RWPE2 (cell line): ENCODE measurements at regions not wholly inside any gene's neighbourhood (a gene's known extent, or its start where the extent isn't known, plus 50 kb on each side); places are given as distances from the start of the nearest gene placed in this dataset.

ENCODE experiments used
- ATAC-seq: fragments of 200-7000 bp; cut with Tn5 transposase; 3 replicates; pipeline ENCODE4 v1.9.1; 2021; ENCODE audit warnings: low read depth
- DNase-seq: peaks from one replicate; pipeline ENCODE4 v3.0.0-alpha.2; 2020; ENCODE audit warnings: low spot score
- H3K27ac ChIP-seq: fragments of 450-650 bp; 2 replicates; pipeline ENCODE4 v1.5.1; 2017; ENCODE audit warnings: mild to moderate bottlenecking; ENCODE audit not compliant: poor library complexity, severe bottlenecking
- H3K27me3 ChIP-seq: fragments of 250-450 bp; sonication (Bioruptor Pico); 2 replicates; pipeline ENCODE4 v1.5.1; 2021; ENCODE audit warnings: mild to moderate bottlenecking, moderate library complexity; ENCODE audit not compliant: insufficient read depth, poor library complexity, severe bottlenecking
- H3K36me3 ChIP-seq: fragments of 250-450 bp; sonication (Bioruptor Pico); 2 replicates; pipeline ENCODE4 v1.5.1; 2020; ENCODE audit warnings: low read depth, mild to moderate bottlenecking, moderate library complexity
- H3K4me1 ChIP-seq: fragments of 250-450 bp; sonication (Bioruptor Pico); 2 replicates; pipeline ENCODE4 v1.5.1; 2021; ENCODE audit warnings: mild to moderate bottlenecking, moderate library complexity; ENCODE audit not compliant: insufficient read depth, poor library complexity, severe bottlenecking
- H3K4me3 ChIP-seq: fragments of 250-450 bp; sonication (Bioruptor Pico); 2 replicates; pipeline ENCODE4 v1.5.1; 2021; ENCODE audit warnings: mild to moderate bottlenecking, moderate library complexity; ENCODE audit not compliant: severe bottlenecking
- H3K9me3 ChIP-seq: fragments of 250-450 bp; sonication (Bioruptor Pico); 2 replicates; pipeline ENCODE4 v1.5.1; 2021; ENCODE audit warnings: mild to moderate bottlenecking, moderate library complexity; ENCODE audit not compliant: severe bottlenecking
- TF ChIP-seq, protein P1 (sequence below): fragments of 450-650 bp; IDR thresholded peaks from one replicate; pipeline ENCODE4 v1.5.1; 2017; ENCODE audit warnings: mild to moderate bottlenecking, moderate library complexity; ENCODE audit not compliant: poor library complexity, severe bottlenecking

DNA sequence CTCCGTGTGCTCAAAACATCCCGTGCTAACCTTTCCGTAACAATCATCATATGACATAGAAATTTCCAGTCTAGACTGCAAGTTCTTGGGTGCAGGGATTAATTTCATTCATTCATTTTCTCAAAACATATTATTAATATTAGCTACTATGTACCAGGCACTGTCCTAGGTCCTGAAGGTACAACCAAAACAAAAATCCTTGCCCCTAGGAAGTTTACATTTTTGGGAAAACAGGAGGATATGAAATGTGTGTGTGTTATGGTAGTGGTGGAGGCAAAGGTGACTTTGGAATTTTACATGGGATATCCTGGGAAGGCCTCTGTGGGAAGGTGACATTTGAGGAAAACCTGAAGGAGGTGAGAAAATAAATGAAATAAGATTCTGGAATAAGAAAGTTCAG lies 222.6 kb downstream of the LRRC3B start:
- H3K4me1 ChIP-seq = no peaks in the 10 kb centered on the region
- H3K9me3 ChIP-seq = no peaks in the 10 kb centered on the region
- H3K4me3 ChIP-seq = no peak overlapping the region
- H3K27ac ChIP-seq = no peak overlapping the region
- DNase-seq (no peak), ATAC-seq (no peak)
- no peaks in the 10 kb centered on the region for H3K36me3 ChIP-seq
- no peaks in the 10 kb centered on the region for H3K27me3 ChIP-seq
- TF ChIP-seq, protein P1, sequence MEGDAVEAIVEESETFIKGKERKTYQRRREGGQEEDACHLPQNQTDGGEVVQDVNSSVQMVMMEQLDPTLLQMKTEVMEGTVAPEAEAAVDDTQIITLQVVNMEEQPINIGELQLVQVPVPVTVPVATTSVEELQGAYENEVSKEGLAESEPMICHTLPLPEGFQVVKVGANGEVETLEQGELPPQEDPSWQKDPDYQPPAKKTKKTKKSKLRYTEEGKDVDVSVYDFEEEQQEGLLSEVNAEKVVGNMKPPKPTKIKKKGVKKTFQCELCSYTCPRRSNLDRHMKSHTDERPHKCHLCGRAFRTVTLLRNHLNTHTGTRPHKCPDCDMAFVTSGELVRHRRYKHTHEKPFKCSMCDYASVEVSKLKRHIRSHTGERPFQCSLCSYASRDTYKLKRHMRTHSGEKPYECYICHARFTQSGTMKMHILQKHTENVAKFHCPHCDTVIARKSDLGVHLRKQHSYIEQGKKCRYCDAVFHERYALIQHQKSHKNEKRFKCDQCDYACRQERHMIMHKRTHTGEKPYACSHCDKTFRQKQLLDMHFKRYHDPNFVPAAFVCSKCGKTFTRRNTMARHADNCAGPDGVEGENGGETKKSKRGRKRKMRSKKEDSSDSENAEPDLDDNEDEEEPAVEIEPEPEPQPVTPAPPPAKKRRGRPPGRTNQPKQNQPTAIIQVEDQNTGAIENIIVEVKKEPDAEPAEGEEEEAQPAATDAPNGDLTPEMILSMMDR = no peak

DNA sequence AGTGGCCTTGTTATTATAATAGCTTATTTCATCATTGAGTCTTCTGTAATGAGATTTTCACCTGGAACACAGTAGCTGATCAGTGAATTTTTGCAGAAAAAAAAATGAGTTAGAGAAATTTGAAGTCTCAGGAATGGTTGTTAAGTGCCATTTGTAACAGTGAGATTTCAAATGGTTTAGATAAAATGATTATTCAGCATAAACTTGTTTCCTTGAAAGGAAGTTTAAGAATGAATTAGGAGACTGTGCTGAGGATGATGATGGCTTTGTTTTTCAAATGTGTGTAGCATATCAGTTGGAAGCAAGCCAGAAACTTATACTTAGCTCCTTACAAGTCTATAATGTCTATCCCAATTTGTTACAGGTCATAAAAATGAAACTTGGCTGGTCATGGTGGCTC lies 225.1 kb downstream of the LRRC3B start:
- TF ChIP-seq, protein P1 = no peak
- H3K36me3 ChIP-seq = no peaks in the 10 kb centered on the region
- DNase-seq (no peak), ATAC-seq (no peak)
- H3K9me3 ChIP-seq = no peaks in the 10 kb centered on the region
- H3K27ac ChIP-seq = no peak overlapping the region
- H3K4me3 ChIP-seq = no peak overlapping the region
- H3K27me3 ChIP-seq = no peaks in the 10 kb centered on the region
- H3K4me1 ChIP-seq = no peaks in the 10 kb centered on the region

DNA sequence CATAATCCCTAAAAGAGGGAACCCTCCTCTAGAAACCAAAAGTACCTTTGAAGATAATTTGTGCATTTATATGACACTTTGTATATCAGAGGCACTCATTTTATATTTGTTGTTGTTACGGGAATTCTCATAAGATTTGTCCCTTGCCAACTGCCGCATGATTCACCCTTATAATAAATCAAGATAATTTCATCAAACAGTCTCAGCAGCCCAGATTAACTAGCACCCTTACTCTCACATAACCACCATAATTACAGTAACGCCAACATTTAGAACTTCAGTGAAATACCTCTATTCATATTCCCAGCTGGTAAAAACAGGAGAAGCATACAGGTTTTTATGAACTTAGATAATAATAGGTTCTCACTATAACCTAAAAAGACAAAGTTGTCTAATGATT lies 271.9 kb downstream of the LRRC3B start:
- TF ChIP-seq, protein P1 = no peak
- no peaks in the 10 kb centered on the region for H3K27me3 ChIP-seq
- ATAC-seq (no peak), DNase-seq (no peak)
- H3K36me3 ChIP-seq = no peaks in the 10 kb centered on the region
- peaks cover 2% of the 10 kb centered on the region for H3K9me3 ChIP-seq
- H3K4me1 ChIP-seq = no peaks in the 10 kb centered on the region
- no peak overlapping the region for H3K27ac ChIP-seq
- H3K4me3 ChIP-seq = no peak overlapping the region

DNA sequence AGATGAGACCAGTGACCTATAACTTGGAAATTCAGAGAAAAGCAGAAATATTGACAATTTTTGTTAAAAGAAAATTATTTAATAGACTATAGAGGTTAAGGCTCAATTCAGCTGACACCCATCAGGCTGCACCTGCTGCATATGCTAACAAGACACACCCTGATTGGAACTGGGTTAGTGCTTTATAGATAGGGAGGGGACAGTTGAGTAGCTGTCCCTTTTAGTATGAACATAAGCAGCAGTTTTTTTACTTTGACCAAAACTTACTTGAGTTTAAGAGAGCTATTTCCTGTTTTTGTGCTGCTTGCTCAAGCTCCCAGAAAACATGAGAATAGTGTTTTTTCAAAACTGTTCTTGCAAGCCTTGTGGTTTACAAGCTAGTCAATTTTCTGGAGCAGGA lies 292.6 kb downstream of the LRRC3B start:
- H3K27ac ChIP-seq = no peak overlapping the region
- H3K4me3 ChIP-seq = no peak overlapping the region
- H3K27me3 ChIP-seq = no peaks in the 10 kb centered on the region
- no peaks in the 10 kb centered on the region for H3K9me3 ChIP-seq
- ATAC-seq (no peak), DNase-seq (no peak)
- H3K4me1 ChIP-seq = no peaks in the 10 kb centered on the region
- TF ChIP-seq, protein P1 = no peak
- H3K36me3 ChIP-seq = no peaks in the 10 kb centered on the region

DNA sequence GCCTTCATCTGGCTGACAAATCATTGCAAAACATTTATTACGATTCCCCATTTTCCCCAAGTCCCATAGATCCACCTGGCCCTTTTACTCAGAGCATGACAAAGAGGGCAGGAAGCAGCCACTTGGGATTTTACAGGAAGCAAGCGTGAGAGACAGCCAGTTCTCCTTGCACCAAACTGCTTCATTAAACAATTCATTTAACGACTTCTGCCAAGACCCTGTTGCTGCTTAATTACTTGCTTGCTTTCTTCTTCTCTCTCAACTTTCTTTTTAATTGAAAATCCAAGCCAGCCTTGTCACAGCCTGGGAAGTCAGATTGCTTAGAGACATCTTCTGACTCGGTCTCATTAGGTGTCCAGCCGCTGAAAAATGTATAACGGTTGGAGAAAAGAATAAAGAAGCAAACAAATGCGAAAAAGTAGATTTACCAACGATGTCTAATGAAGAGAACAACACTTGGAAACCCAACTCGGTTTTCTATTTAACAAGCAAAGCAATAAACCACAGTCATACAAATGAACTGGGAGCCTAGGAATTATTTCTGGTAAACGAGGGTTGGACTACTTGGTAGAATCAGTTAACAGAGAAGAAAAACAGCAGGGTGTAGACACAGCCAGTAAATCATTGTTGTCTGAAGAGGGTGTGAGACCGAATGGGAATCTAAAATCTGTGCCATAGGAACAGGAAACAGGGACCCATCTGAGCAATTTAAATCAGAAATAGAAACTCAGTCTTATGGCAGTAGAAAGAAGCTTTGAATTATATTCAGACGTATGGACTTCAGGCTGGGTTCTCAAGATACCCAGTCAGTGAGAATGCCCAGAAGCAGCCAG lies 298.3 kb downstream of the LRRC3B start:
- ATAC-seq (no peak), DNase-seq (no peak)
- TF ChIP-seq, protein P1 = no peak
- H3K4me1 ChIP-seq = no peaks in the 10 kb centered on the region
- no peaks in the 10 kb centered on the region for H3K36me3 ChIP-seq
- H3K27me3 ChIP-seq = no peaks in the 10 kb centered on the region
- H3K9me3 ChIP-seq = no peaks in the 10 kb centered on the region
- no peak overlapping the region for H3K4me3 ChIP-seq
- H3K27ac ChIP-seq = no peak overlapping the region
